ENCODE measurements at regions not wholly inside any gene's neighbourhood (a gene's known extent, or its start where the extent isn't known, plus 50 kb on each side); places are given as distances from the start of the nearest gene placed in this dataset.

GRCh38 chr10:83199374-83199773, 939.9 kb upstream of the GHITM start:
- Histone ChIP-seq H3K4me1 (ENCODE audit: control insufficient read depth, insufficient read depth, low read length, unreplicated experiment) (no peaks in the 10 kb centered on the region), H2AFZ (ENCODE audit: low read length, unreplicated experiment) (no peak overlapping the region), H3K4me3 (ENCODE audit: low read depth, low read length) (no peak overlapping the region), H3K27ac (ENCODE audit: low read depth, low read length) (no peak overlapping the region), H3K79me2 (ENCODE audit: control insufficient read depth, insufficient read depth, low read length, unreplicated experiment) (no peaks in the 10 kb centered on the region), H3K27me3 (ENCODE audit: insufficient read depth, low read length) (no peaks in the 10 kb centered on the region), H3K36me3 (ENCODE audit: insufficient read depth, low read length) (no peaks in the 10 kb centered on the region)

GRCh38 chr10:83205861-83206260, 933.4 kb upstream of the GHITM start:
- Histone ChIP-seq H3K27ac (ENCODE audit: low read depth, low read length) (no peak overlapping the region), H3K27me3 (ENCODE audit: insufficient read depth, low read length) (no peaks in the 10 kb centered on the region), H3K36me3 (ENCODE audit: insufficient read depth, low read length) (no peaks in the 10 kb centered on the region), H3K4me3 (ENCODE audit: low read depth, low read length) (no peak overlapping the region), H3K4me1 (ENCODE audit: control insufficient read depth, insufficient read depth, low read length, unreplicated experiment) (no peaks in the 10 kb centered on the region), H3K79me2 (ENCODE audit: control insufficient read depth, insufficient read depth, low read length, unreplicated experiment) (no peaks in the 10 kb centered on the region), H2AFZ (ENCODE audit: low read length, unreplicated experiment) (no peak overlapping the region)

- H3K27me3 ChIP-seq (ENCODE audit: insufficient read depth, low read length): no peaks in the 10 kb centered on the region
- H3K27ac ChIP-seq (ENCODE audit: low read depth, low read length): no peak overlapping the region
- no peaks in the 10 kb centered on the region for H3K4me1 ChIP-seq (ENCODE audit: control insufficient read depth, insufficient read depth, low read length, unreplicated experiment)
- H2AFZ ChIP-seq (ENCODE audit: low read length, unreplicated experiment): no peak overlapping the region
- H3K36me3 ChIP-seq (ENCODE audit: insufficient read depth, low read length): no peaks in the 10 kb centered on the region
- no peaks in the 10 kb centered on the region for H3K79me2 ChIP-seq (ENCODE audit: control insufficient read depth, insufficient read depth, low read length, unreplicated experiment)
- H3K4me3 ChIP-seq (ENCODE audit: low read depth, low read length): no peak overlapping the region
Measured at GRCh38 chr10:83212632-83213334, 926.5 kb upstream of the GHITM start.

- Histone ChIP-seq H2AFZ (ENCODE audit: low read length, unreplicated experiment) (no peak overlapping the region), H3K79me2 (ENCODE audit: control insufficient read depth, insufficient read depth, low read length, unreplicated experiment) (no peaks in the 10 kb centered on the region), H3K36me3 (ENCODE audit: insufficient read depth, low read length) (no peaks in the 10 kb centered on the region), H3K27ac (ENCODE audit: low read depth, low read length) (no peak overlapping the region), H3K4me3 (ENCODE audit: low read depth, low read length) (no peak overlapping the region), H3K27me3 (ENCODE audit: insufficient read depth, low read length) (no peaks in the 10 kb centered on the region), H3K4me1 (ENCODE audit: control insufficient read depth, insufficient read depth, low read length, unreplicated experiment) (no peaks in the 10 kb centered on the region)
Measured at GRCh38 chr10:83214136-83214535, 925.2 kb upstream of the GHITM start.

GRCh38 chr10:83218205-83218604, 921.1 kb upstream of the GHITM start:
- H3K79me2 ChIP-seq (ENCODE audit: control insufficient read depth, insufficient read depth, low read length, unreplicated experiment): no peaks in the 10 kb centered on the region
- no peak overlapping the region for H3K4me3 ChIP-seq (ENCODE audit: low read depth, low read length)
- no peaks in the 10 kb centered on the region for H3K4me1 ChIP-seq (ENCODE audit: control insufficient read depth, insufficient read depth, low read length, unreplicated experiment)
- no peak overlapping the region for H2AFZ ChIP-seq (ENCODE audit: low read length, unreplicated experiment)
- H3K27ac ChIP-seq (ENCODE audit: low read depth, low read length): no peak overlapping the region
- no peaks in the 10 kb centered on the region for H3K27me3 ChIP-seq (ENCODE audit: insufficient read depth, low read length)
- H3K36me3 ChIP-seq (ENCODE audit: insufficient read depth, low read length): no peaks in the 10 kb centered on the region

GRCh38 chr10:83222300-83222699, 917.0 kb upstream of the GHITM start:
- Histone ChIP-seq H3K4me1 (ENCODE audit: control insufficient read depth, insufficient read depth, low read length, unreplicated experiment) (no peaks in the 10 kb centered on the region), H3K27me3 (ENCODE audit: insufficient read depth, low read length) (no peaks in the 10 kb centered on the region), H3K4me3 (ENCODE audit: low read depth, low read length) (no peak overlapping the region), H2AFZ (ENCODE audit: low read length, unreplicated experiment) (no peak overlapping the region), H3K79me2 (ENCODE audit: control insufficient read depth, insufficient read depth, low read length, unreplicated experiment) (no peaks in the 10 kb centered on the region), H3K27ac (ENCODE audit: low read depth, low read length) (no peak overlapping the region), H3K36me3 (ENCODE audit: insufficient read depth, low read length) (no peaks in the 10 kb centered on the region)

GRCh38 chr10:83222832-83223742, 916.2 kb upstream of the GHITM start:
- H3K27ac ChIP-seq (ENCODE audit: low read depth, low read length): no peak overlapping the region
- no peak overlapping the region for H3K4me3 ChIP-seq (ENCODE audit: low read depth, low read length)
- no peak overlapping the region for H2AFZ ChIP-seq (ENCODE audit: low read length, unreplicated experiment)
- no peaks in the 10 kb centered on the region for H3K27me3 ChIP-seq (ENCODE audit: insufficient read depth, low read length)
- H3K36me3 ChIP-seq (ENCODE audit: insufficient read depth, low read length): no peaks in the 10 kb centered on the region
- H3K79me2 ChIP-seq (ENCODE audit: control insufficient read depth, insufficient read depth, low read length, unreplicated experiment): no peaks in the 10 kb centered on the region
- no peaks in the 10 kb centered on the region for H3K4me1 ChIP-seq (ENCODE audit: control insufficient read depth, insufficient read depth, low read length, unreplicated experiment)

- Histone ChIP-seq H3K27ac (ENCODE audit: low read depth, low read length) (no peak overlapping the region), H3K27me3 (ENCODE audit: insufficient read depth, low read length) (no peaks in the 10 kb centered on the region), H3K36me3 (ENCODE audit: insufficient read depth, low read length) (no peaks in the 10 kb centered on the region), H3K4me3 (ENCODE audit: low read depth, low read length) (no peak overlapping the region), H3K79me2 (ENCODE audit: control insufficient read depth, insufficient read depth, low read length, unreplicated experiment) (no peaks in the 10 kb centered on the region), H3K4me1 (ENCODE audit: control insufficient read depth, insufficient read depth, low read length, unreplicated experiment) (no peaks in the 10 kb centered on the region), H2AFZ (ENCODE audit: low read length, unreplicated experiment) (no peak overlapping the region)
Measured at GRCh38 chr10:83225781-83226180, 913.5 kb upstream of the GHITM start.

GRCh38 chr10:83229991-83230390, 909.3 kb upstream of the GHITM start:
- no peak overlapping the region for H3K27ac ChIP-seq (ENCODE audit: low read depth, low read length)
- H3K4me3 ChIP-seq (ENCODE audit: low read depth, low read length): no peak overlapping the region
- H3K79me2 ChIP-seq (ENCODE audit: control insufficient read depth, insufficient read depth, low read length, unreplicated experiment): no peaks in the 10 kb centered on the region
- no peaks in the 10 kb centered on the region for H3K27me3 ChIP-seq (ENCODE audit: insufficient read depth, low read length)
- no peak overlapping the region for H2AFZ ChIP-seq (ENCODE audit: low read length, unreplicated experiment)
- H3K4me1 ChIP-seq (ENCODE audit: control insufficient read depth, insufficient read depth, low read length, unreplicated experiment): no peaks in the 10 kb centered on the region
- no peaks in the 10 kb centered on the region for H3K36me3 ChIP-seq (ENCODE audit: insufficient read depth, low read length)

- Histone ChIP-seq H2AFZ (ENCODE audit: low read length, unreplicated experiment) (no peak overlapping the region), H3K79me2 (ENCODE audit: control insufficient read depth, insufficient read depth, low read length, unreplicated experiment) (no peaks in the 10 kb centered on the region), H3K4me1 (ENCODE audit: control insufficient read depth, insufficient read depth, low read length, unreplicated experiment) (no peaks in the 10 kb centered on the region), H3K36me3 (ENCODE audit: insufficient read depth, low read length) (no peaks in the 10 kb centered on the region), H3K27ac (ENCODE audit: low read depth, low read length) (no peak overlapping the region), H3K4me3 (ENCODE audit: low read depth, low read length) (no peak overlapping the region), H3K27me3 (ENCODE audit: insufficient read depth, low read length) (no peaks in the 10 kb centered on the region)
Measured at GRCh38 chr10:83233691-83234090, 905.6 kb upstream of the GHITM start.
